ENCODE measurements at regions not wholly inside any gene's neighbourhood (a gene's known extent, or its start where the extent isn't known, plus 50 kb on each side); places are given as distances from the start of the nearest gene placed in this dataset.

- DNase-seq (ENCODE audit: insufficient read length, low spot score) (no peak), FAIRE-seq (no peak)
- TF ChIP-seq, protein P1, sequence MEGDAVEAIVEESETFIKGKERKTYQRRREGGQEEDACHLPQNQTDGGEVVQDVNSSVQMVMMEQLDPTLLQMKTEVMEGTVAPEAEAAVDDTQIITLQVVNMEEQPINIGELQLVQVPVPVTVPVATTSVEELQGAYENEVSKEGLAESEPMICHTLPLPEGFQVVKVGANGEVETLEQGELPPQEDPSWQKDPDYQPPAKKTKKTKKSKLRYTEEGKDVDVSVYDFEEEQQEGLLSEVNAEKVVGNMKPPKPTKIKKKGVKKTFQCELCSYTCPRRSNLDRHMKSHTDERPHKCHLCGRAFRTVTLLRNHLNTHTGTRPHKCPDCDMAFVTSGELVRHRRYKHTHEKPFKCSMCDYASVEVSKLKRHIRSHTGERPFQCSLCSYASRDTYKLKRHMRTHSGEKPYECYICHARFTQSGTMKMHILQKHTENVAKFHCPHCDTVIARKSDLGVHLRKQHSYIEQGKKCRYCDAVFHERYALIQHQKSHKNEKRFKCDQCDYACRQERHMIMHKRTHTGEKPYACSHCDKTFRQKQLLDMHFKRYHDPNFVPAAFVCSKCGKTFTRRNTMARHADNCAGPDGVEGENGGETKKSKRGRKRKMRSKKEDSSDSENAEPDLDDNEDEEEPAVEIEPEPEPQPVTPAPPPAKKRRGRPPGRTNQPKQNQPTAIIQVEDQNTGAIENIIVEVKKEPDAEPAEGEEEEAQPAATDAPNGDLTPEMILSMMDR (IDR thresholded peaks at IDR 0.05; ENCODE audit: insufficient read depth, missing control alignments) = no peak
Measured at GRCh38 chr1:17930635-17931034, 175.5 kb downstream of the ACTL8 start.

- DNase-seq (ENCODE audit: insufficient read length, low spot score) (no peak), FAIRE-seq (no peak)
- TF ChIP-seq, protein P1 (IDR thresholded peaks at IDR 0.05; ENCODE audit: insufficient read depth, missing control alignments) = no peak
Measured at GRCh38 chr1:17932164-17932563, 175.4 kb upstream of the IGSF21 start.

DNA sequence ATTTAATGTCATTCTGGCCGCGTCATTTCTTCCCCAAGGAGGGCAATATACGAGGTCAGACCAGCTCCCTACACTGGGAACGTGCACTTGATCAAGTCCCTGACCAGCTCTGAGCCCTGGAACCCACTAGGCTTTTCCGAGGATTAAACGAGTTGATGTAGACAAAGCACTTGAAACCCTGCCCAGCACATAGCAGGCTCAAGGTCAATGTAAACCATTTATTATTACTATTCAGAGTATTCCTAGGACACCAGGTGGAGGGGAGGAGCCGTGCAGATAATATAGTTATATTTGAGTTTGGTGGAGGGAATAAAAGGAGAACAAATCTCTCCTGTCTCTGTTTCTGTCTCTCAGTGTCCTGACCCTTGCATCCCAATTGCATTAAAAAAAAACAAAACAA, 174.1 kb upstream of the IGSF21 start:
- FAIRE-seq (no peak), DNase-seq (ENCODE audit: insufficient read length, low spot score) (no peak)
- TF ChIP-seq, protein P1 (IDR thresholded peaks at IDR 0.05; ENCODE audit: insufficient read depth, missing control alignments) = no peak

DNA sequence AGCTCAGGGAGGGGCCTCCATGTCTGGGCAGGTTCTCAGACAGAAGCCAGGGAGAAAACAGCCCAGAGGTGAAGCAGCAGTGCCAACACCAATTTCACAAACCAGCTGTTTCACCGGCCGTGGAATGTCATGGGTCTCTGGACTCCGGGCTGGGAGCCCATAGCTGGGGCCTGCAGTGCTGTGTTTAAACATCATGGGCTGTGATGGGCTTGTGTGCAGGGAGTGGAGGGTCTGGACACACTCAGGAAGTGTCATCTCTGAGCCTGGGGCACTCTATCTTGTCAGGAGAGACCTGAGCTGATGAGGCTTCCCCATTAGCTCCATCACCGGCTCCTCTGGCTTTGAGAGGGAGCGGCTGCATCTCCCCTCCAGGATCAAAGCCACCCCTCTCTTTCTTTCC, 173.6 kb upstream of the IGSF21 start:
- DNase-seq (ENCODE audit: insufficient read length, low spot score) (no peak), FAIRE-seq (no peak)
- TF ChIP-seq, protein P1 (IDR thresholded peaks at IDR 0.05; ENCODE audit: insufficient read depth, missing control alignments) = no peak

DNA sequence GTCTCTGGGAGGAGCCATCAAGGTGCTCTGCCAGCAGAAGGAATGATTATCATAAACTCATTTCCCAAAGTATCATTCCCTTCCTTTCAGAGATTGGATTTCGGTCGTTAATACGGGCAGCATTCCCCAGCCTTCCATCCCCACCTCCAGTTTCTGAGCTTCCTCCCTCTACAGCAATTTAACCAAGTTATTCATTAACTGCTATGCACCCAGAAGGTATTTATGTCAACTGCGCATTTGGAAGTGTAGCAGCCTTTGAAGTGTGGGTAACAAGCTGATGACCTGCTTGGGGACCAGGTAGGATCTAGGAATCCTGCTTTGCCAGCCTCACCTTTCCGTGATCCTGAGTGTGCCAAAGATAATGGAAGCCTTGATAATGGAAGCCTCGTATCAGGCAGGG, 172.4 kb upstream of the IGSF21 start:
- TF ChIP-seq, protein P1 (IDR thresholded peaks at IDR 0.05; ENCODE audit: insufficient read depth, missing control alignments) = no peak
- FAIRE-seq (no peak), DNase-seq (ENCODE audit: insufficient read length, low spot score) (no peak)

DNA sequence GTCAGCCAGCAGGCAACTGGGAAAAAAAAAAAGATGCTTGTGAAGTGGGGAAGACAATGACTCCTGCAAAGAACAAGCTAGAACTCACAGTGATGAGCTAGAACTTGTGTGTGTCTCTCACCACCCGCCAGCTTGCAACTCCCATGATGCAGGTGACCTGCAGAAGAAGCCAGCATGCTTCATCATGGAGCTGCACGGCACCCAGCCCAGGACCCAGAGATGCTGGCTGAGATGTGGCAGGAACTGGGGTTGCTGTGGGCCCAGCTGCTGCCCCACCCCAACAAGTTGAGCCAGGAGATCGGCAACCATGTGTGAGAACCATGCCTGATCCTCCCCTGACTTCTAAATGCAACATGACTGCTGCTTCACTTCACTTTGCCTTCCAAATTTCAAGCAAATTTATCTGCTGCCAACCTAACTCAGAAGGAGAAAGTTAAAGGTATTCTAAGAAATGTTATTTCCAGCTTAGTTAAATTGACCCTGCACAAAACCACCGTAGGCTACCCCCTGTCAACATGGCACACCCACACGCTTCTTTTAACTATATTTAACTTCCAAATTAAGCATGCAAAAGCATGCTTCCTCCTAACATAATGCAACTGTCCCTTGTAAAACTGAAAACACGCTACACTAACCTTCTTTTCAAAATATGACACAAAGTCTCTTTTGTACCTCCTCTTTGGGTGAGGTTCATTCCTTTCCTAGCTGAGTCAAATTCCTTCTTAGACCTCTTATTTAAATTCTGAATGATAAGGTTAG, 166.0 kb upstream of the IGSF21 start:
- DNase-seq (ENCODE audit: insufficient read length, low spot score) (no peak), FAIRE-seq (no peak)
- TF ChIP-seq, protein P1 (IDR thresholded peaks at IDR 0.05; ENCODE audit: insufficient read depth, missing control alignments) = no peak

DNA sequence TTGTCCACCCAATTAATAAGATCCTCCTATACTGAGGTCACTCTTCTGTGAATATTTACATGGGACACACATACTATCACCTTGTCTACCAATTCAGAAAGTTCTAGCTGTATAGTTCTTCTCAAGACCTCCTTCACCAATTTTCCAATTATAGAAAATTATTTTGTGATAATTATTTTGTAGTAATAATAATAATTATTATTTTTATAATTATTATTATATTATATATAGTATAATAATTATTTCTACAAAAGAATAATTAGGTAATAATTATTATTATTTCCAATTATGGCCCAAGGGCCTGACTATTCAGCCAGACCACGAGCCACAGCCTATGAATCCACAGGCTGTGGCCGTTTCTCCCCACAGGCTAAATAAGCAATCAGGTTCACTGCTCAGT, 164.1 kb upstream of the IGSF21 start:
- TF ChIP-seq, protein P1 (IDR thresholded peaks at IDR 0.05; ENCODE audit: insufficient read depth, missing control alignments) = no peak
- DNase-seq (ENCODE audit: insufficient read length, low spot score) (no peak), FAIRE-seq (no peak)

Measured in D721Med (cell line).